HFFc6 (cell line): ENCODE measurements at regions not wholly inside any gene's neighbourhood (a gene's known extent, or its start where the extent isn't known, plus 50 kb on each side); places are given as distances from the start of the nearest gene placed in this dataset.

Experiments used
- DNase-seq: peaks from one replicate; pipeline ENCODE4 v3.0.0-alpha.2; 2018
- H3K27ac Mint-ChIP-seq: 2 replicates; pipeline ENCODE4 v1.8.0; 2020; ENCODE audit warnings: mild to moderate bottlenecking, mixed read lengths
- H3K27me3 Mint-ChIP-seq: 2 replicates; pipeline ENCODE4 v1.8.0; 2021; ENCODE audit warnings: mild to moderate bottlenecking, moderate library complexity, mixed read lengths; ENCODE audit not compliant: insufficient read depth
- H3K36me3 Mint-ChIP-seq: 2 replicates; pipeline ENCODE4 v1.8.0; 2021; ENCODE audit warnings: low read depth, mixed read lengths
- H3K4me1 Mint-ChIP-seq: 2 replicates; pipeline ENCODE4 v1.8.0; 2020; ENCODE audit warnings: low read depth, mixed read lengths
- H3K4me3 Mint-ChIP-seq: 2 replicates; pipeline ENCODE4 v1.8.0; 2020; ENCODE audit warnings: mild to moderate bottlenecking, moderate library complexity, mixed read lengths
- H3K9me3 Mint-ChIP-seq: 2 replicates; pipeline ENCODE4 v1.8.0; 2020; ENCODE audit warnings: mild to moderate bottlenecking, mixed read lengths
- TF ChIP-seq, protein P1 (sequence below): fragments of 200-600 bp; sonication (generic); IDR thresholded peaks from 2 replicates; pipeline ENCODE4 v1.5.0; 2021; ENCODE audit warnings: antibody characterized with exemption, mild to moderate bottlenecking

DNA sequence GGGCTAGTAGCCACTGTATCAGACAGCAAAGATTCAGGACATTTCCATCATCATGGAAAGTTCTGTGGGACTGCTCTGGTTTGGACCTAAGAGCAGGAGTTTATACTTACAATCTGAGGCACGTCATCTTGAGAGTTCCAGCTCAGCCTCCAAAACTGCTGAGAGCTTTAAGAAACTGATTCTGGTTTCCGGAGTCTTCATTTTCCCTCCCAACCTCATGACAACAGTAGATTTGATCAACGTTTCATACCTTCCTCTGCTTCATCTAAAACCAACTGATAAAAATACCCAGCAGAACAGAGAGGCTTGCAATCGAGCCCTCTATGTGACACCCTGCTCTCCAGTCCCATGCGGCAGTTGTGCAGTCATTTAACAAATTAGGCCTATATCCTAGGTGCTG, 64.3 kb upstream of the EPB41L1 start:
- Mint-ChIP-seq H3K27ac (no peak overlapping the region), H3K4me1 (peaks cover 40% of the 10 kb centered on the region), H3K9me3 (no peaks in the 10 kb centered on the region), H3K36me3 (no peaks in the 10 kb centered on the region), H3K4me3 (no peak overlapping the region), H3K27me3 (peaks cover 32% of the 10 kb centered on the region)
- TF ChIP-seq, protein P1, sequence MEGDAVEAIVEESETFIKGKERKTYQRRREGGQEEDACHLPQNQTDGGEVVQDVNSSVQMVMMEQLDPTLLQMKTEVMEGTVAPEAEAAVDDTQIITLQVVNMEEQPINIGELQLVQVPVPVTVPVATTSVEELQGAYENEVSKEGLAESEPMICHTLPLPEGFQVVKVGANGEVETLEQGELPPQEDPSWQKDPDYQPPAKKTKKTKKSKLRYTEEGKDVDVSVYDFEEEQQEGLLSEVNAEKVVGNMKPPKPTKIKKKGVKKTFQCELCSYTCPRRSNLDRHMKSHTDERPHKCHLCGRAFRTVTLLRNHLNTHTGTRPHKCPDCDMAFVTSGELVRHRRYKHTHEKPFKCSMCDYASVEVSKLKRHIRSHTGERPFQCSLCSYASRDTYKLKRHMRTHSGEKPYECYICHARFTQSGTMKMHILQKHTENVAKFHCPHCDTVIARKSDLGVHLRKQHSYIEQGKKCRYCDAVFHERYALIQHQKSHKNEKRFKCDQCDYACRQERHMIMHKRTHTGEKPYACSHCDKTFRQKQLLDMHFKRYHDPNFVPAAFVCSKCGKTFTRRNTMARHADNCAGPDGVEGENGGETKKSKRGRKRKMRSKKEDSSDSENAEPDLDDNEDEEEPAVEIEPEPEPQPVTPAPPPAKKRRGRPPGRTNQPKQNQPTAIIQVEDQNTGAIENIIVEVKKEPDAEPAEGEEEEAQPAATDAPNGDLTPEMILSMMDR = no peak
- no peak for DNase-seq

DNA sequence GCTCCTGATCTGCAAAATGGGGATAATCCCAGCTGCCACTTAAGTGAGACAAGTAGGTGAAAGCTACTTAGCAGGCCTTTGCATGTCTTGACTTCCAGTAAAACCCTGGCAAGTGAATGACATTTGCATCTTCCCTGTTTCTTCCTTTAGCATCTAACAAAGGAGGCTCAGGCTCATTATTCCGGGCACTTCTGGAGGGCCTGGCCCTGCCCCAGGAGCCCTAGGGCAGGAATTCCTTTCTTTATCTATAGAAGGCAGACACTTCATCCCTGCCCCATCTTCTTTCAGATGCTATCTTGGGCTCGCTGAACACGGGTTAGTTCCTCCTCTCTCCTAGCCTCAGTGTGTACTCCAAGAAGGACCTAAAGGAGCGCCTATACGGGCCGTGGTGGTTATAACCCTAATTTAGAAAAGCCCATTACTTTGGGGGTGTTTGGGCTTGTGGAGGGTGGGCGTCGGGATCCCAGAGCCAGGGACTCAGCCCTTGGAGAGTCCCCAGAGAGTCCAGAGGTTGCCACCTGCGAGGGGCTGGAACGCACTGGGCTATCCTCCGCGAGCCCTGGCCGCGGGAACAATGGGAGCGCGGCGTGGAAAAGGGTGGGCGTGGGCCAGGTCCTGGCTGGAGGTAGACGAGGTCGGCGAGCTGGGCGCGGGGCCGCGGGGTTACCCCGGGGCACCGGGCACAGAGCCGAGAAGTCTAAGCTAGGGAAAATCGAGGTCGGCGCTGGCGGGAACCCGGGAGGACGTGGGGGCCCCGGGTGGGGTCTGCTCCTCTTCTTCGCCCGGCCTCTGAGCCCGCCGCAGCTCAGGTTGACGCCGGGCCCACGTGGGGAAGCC, 62.8 kb upstream of the EPB41L1 start:
- TF ChIP-seq, protein P1 = no peak
- Mint-ChIP-seq H3K36me3 (no peaks in the 10 kb centered on the region), H3K27ac (no peak overlapping the region), H3K4me1 (peaks cover 32% of the 10 kb centered on the region), H3K27me3 (peaks cover 35% of the 10 kb centered on the region), H3K4me3 (peak overlapping the region; percentile 52), H3K9me3 (no peaks in the 10 kb centered on the region)
- DNase-seq = no peak

DNA sequence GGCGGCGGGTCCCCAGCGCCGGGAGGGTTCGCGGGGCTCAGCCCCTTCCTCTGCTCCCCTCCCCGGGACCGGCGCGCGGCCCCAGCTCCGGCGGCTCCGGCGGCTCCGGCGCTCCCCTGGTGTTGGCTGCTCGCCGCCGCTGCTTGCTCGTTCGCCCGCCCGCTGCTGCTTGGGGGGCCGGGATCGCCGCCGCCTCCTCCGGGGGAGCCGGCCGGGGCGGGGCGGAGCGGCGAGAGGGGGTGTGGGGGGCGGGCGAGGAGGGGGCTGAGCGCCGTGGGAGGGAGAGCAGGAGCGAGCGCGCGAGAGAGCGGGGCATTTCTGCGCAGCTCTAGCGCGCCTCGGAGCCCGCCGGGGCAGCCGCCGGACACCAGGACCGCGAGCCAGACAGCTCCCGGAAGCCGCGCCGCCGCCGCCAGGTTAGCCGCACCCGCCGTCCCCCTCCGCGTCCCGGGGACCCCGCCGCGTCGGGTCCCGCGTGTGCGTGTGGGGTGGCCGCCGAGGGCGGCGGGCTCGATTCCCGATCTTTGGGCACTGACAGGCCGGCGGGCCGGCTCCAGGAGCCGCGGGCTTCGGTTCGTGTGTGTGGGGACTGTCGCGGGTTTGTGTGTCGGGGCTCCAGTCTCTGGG, 62.0 kb upstream of the EPB41L1 start:
- DNase-seq = no peak
- no peaks in the 10 kb centered on the region for H3K9me3 Mint-ChIP-seq
- peak overlapping the region; percentile 87 for H3K4me3 Mint-ChIP-seq
- no peaks in the 10 kb centered on the region for H3K36me3 Mint-ChIP-seq
- H3K27ac Mint-ChIP-seq = peak overlapping the region; percentile 4; the same call in 1 of the 2 replicates
- TF ChIP-seq, protein P1 = no peak
- H3K4me1 Mint-ChIP-seq = peaks cover 34% of the 10 kb centered on the region
- H3K27me3 Mint-ChIP-seq = peaks cover 35% of the 10 kb centered on the region

DNA sequence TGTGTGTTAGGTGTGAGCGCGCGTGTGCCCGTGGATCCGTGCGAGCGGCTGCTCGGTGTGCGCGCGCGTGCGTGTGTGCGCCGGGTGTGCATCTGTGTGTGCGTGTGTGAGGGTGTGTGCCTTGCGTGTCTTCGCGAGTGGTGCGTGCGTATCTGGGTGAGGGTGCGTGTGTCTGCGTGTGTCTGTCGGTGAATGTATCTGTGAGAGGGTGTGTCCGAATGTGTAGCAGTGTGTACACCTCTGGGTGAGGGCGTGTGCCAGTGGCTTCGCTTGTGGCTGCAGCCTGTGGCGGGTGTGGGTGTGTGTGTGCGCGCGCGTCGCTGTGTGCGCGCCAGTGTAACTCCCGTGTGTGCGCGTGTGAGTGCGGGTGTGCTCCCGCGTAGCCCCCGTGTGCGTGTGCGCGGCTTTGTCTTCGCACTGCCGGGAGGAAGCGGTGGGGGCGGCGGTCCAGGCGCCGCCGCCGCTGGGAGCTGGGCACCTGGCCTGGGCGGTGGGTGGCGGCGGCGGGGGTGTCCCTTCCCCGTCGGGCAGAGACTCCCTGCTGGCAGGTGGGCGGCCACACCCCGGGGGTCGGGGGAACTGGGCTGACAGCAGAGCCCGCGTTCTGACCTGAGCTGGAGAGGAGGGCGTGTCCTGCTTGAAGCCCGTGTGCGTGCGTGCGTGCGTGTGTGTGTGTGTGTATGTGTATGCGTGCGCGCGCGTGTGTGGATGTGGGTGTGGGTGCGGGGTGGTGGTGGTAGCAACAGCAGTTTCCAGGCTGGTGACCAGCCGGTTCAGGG, 61.3 kb upstream of the EPB41L1 start:
- H3K4me1 Mint-ChIP-seq = peaks cover 36% of the 10 kb centered on the region

DNA sequence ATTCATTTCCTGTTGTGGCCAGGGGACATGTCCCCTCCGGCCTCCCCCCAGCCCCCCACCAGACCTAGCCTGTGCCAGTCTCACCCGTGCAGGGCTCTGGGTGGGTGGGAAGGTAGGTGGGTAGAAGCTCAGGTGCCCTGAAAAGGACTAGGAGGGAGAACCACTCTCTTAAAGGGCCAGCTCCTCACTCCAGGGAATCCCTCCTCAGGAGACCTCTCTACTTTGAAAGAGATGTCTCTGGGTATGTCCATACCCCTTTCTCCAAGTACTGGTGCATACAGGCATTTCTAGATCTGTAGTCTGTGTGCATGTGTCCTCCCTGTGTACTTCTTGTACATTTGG, 60.8 kb upstream of the EPB41L1 start:
- no peaks in the 10 kb centered on the region for H3K36me3 Mint-ChIP-seq
- TF ChIP-seq, protein P1 = no peak
- DNase-seq = no peak
- peaks cover 35% of the 10 kb centered on the region for H3K27me3 Mint-ChIP-seq
- no peak overlapping the region for H3K27ac Mint-ChIP-seq
- peak overlapping the region; percentile 37 for H3K4me3 Mint-ChIP-seq
- peaks cover 41% of the 10 kb centered on the region for H3K4me1 Mint-ChIP-seq
- no peaks in the 10 kb centered on the region for H3K9me3 Mint-ChIP-seq

More for the DNA sequence above, 61.3 kb upstream of the EPB41L1 start:
- peak overlapping the region; percentile 4; the same call in 1 of the 2 replicates for H3K27ac Mint-ChIP-seq
- no peaks in the 10 kb centered on the region for H3K9me3 Mint-ChIP-seq
- H3K36me3 Mint-ChIP-seq = no peaks in the 10 kb centered on the region
- TF ChIP-seq, protein P1 = no peak
- peak; percentile 23 for DNase-seq
- peak overlapping the region; percentile 87 for H3K4me3 Mint-ChIP-seq
- peaks cover 35% of the 10 kb centered on the region for H3K27me3 Mint-ChIP-seq
